Heart left ventricle (tissue), 16 donors: ENCODE measurements at regions not wholly inside any gene's neighbourhood (a gene's known extent, or its start where the extent isn't known, plus 50 kb on each side); places are given as distances from the start of the nearest gene placed in this dataset.

ENCODE experiments used
- ATAC-seq, 4 donors: fragments of 200-7000 bp; cut with Tn5 transposase; one replicate each; pipeline ENCODE4 v1.9.1; 2020 to 2022; ENCODE audit warnings: moderate library complexity in 4 of 4, mild to moderate bottlenecking in 3 of 4, moderate number of reproducible peaks in 1 of 4
- DNase-seq, 5 donors: peaks; one replicate each; pipeline ENCODE4 v3.0.0-alpha.2; 2020
- H3K27ac ChIP-seq, 12 donors: fragments of 200-600 bp; sonication (generic) in 4 of 12; one replicate each; pipeline versions ENCODE4 v1.5.0 to v1.8.0; 2016 to 2022; ENCODE audit warnings: mild to moderate bottlenecking in 2 of 12
- H3K27me3 ChIP-seq, 9 donors: fragments of 200-600 bp; sonication (generic) in 2 of 9; one replicate each; pipeline versions ENCODE4 v1.5.1 to v1.8.0; 2016 to 2022; ENCODE audit warnings: mild to moderate bottlenecking in 3 of 9
- H3K36me3 ChIP-seq, 9 donors: fragments of 200-600 bp; sonication (generic) in 2 of 9; one replicate each; pipeline versions ENCODE4 v1.5.0 to v1.8.0; 2018 to 2022; ENCODE audit warnings: mild to moderate bottlenecking in 2 of 9
- H3K4me1 ChIP-seq, 12 donors: fragments of 200-600 bp; sonication (generic) in 4 of 12; one replicate each; pipeline versions ENCODE4 v1.5.0 to v1.8.0; 2016 to 2022; ENCODE audit warnings: mild to moderate bottlenecking in 3 of 12
- H3K4me3 ChIP-seq, 12 donors: fragments of 200-600 bp; sonication (generic) in 4 of 12; one replicate each; pipeline versions ENCODE4 v1.5.0 to v1.8.0; 2017 to 2022; ENCODE audit warnings: mild to moderate bottlenecking in 9 of 12, moderate library complexity in 4 of 12
- H3K9me3 ChIP-seq, 12 donors: fragments of 200-600 bp; sonication (generic) in 4 of 12; one replicate each; pipeline versions ENCODE4 v1.5.0 to v1.8.0; 2016 to 2022; ENCODE audit warnings: mild to moderate bottlenecking in 1 of 12
- CTCF ChIP-seq, 12 donors: fragments of 200-600 bp; sonication (generic) in 4 of 12; IDR thresholded peaks; one replicate each; pipeline versions ENCODE4 v1.5.0 to v1.8.0; 2018 to 2022; ENCODE audit warnings: antibody characterized with exemption in 12 of 12, mild to moderate bottlenecking in 5 of 12
- POLR2A ChIP-seq, 2 donors: fragments of 450-650 bp; IDR thresholded peaks; one replicate each; pipeline ENCODE4 v1.6.1; 2017; ENCODE audit warnings: antibody characterized with exemption in 2 of 2, mild to moderate bottlenecking in 2 of 2, moderate library complexity in 2 of 2
- WGBS, 4 donors: extraction: QIAGEN DNeasy Blood & Tissue Kit in 2 of 4; methylation state at CpG; one replicate each; pipeline versions ENCODE4 v1.1.5 to v1.1.7; 2013 to 2018; 5-methylcytosine and 5-hydroxymethylcytosine counted together
- intact Hi-C, 10 donors: fragments of 100-400 bp; cut with DNase I; formaldehyde crosslinking; loops; one replicate each; pipeline versions ENCODE4 v1.11.1 to v1.14.2; 2022
- donor health status: ischemic (EF 13 %, LVEDD 7.1; RV severe dilation, severe dysfunction).
- donor health status: healthy with polysubstance abuse.
- donor health status: DM: no; HTN: yes; CAD: no.
- donor health status: DM: no; HTN: no; CAD: no.
- donor health status: ischemic (EF 25% LVEDD 6.9; RV normal size, moderate dysfunction).
- donor health status: ischemic (EF 25% LVEDD 5.7; RV mildly dilated, moderate dysfunction).
- donor health status: healthy.
- donor health status: DM: yes; HTN: yes; CAD: no.
- donor health status: ischemic (EF 35%, LVEDD 5.7; RV mildly dilated, moderate dysfunction).
- donor health status: nonischemic (EF 11% LVEDD 7.7; RV severe dilation, severe dysfunction).
- donor health status: DM: yes; HTN: yes; CAD: no.
- donor health status: PGD.
- donor health status: ischemic (EF 29% LVEDD 5.4; RV normal size, mild dysfunction).
- donor health status: nonischemic (EF 23%, LVEDD 6.1; RV moderate dilation, normal function).

GRCh38 chr11:109112821-109113280, 309.1 kb upstream of the C11orf87 start:
- peak in 2 of 4 donors; percentile 47 to 56 for ATAC-seq
- Histone ChIP-seq H3K4me1 (peaks cover 0 to 5% (median 0%) of the 10 kb centered on the region in 12 donors), H3K9me3 (no peaks in the 10 kb centered on the region), H3K4me3 (no peak overlapping the region), H3K36me3 (no peaks in the 10 kb centered on the region), H3K27ac (no peak overlapping the region), H3K27me3 (no peaks in the 10 kb centered on the region)
- TF ChIP-seq POLR2A (IDR thresholded peaks at IDR 0.05) (no peak), CTCF (IDR thresholded peaks at IDR 0.05) (no peak)
- 32 to 40% (median 34%) methylated on average over 7 of the region's 7 CpGs for WGBS, 4 donors
- no peak for DNase-seq
- intact Hi-C loops, result no loop called here

GRCh38 chr11:109120341-109120740, 301.6 kb upstream of the C11orf87 start:
- Histone ChIP-seq H3K36me3 (no peaks in the 10 kb centered on the region), H3K9me3 (no peaks in the 10 kb centered on the region), H3K27ac (no peak overlapping the region), H3K4me3 (no peak overlapping the region), H3K4me1 (peaks cover 0 to 7% (median 0%) of the 10 kb centered on the region in 12 donors), H3K27me3 (no peaks in the 10 kb centered on the region)
- no peak for ATAC-seq
- intact Hi-C loops, result no loop called here
- WGBS, 4 donors, result 68 to 81% (median 75%) methylated on average over 3 of the region's 3 CpGs
- no peak for TF ChIP-seq POLR2A (IDR thresholded peaks at IDR 0.05)
- no peak for TF ChIP-seq CTCF (IDR thresholded peaks at IDR 0.05)
- no peak for DNase-seq

GRCh38 chr11:109121173-109121932, 300.6 kb upstream of the C11orf87 start:
- DNase-seq (peak in 1 of 5 donors; percentile 8), ATAC-seq (no peak)
- Histone ChIP-seq H3K36me3 (no peaks in the 10 kb centered on the region), H3K4me1 (peaks cover 0 to 7% (median 0%) of the 10 kb centered on the region in 12 donors), H3K27me3 (no peaks in the 10 kb centered on the region), H3K9me3 (no peaks in the 10 kb centered on the region), H3K27ac (no peak overlapping the region), H3K4me3 (no peak overlapping the region)
- WGBS, 4 donors, result 88 to 90% (median 89%) methylated on average over 5 of the region's 5 CpGs
- intact Hi-C loops, result no loop called here
- TF ChIP-seq POLR2A (IDR thresholded peaks at IDR 0.05), result no peak

GRCh38 chr11:109123816-109124787, 297.9 kb upstream of the C11orf87 start:
- peak overlapping the region in 2 of 12 donors; percentile 31 to 46 for H3K27ac ChIP-seq
- ATAC-seq, result peak; percentile 95 to 96 (median 95)
- H3K36me3 ChIP-seq, result no peaks in the 10 kb centered on the region
- no peaks in the 10 kb centered on the region for H3K27me3 ChIP-seq
- H3K4me1 ChIP-seq, result peaks cover 0 to 7% (median 0%) of the 10 kb centered on the region in 12 donors
- intact Hi-C loops, result no loop called here
- WGBS, 4 donors, result 34 to 40% (median 36%) methylated on average over 11 of the region's 11 CpGs
- peak overlapping the region in 9 of 12 donors; percentile 7 to 44 (median 16) for H3K4me3 ChIP-seq
- DNase-seq, result peak; percentile 48 to 75 (median 64)
- TF ChIP-seq CTCF (IDR thresholded peaks at IDR 0.05) (no peak), POLR2A (IDR thresholded peaks at IDR 0.05) (no peak)
- H3K9me3 ChIP-seq, result no peaks in the 10 kb centered on the region
